Fibroblast of skin of left quadriceps (primary cell): ENCODE measurements at regions not wholly inside any gene's neighbourhood (a gene's known extent, or its start where the extent isn't known, plus 50 kb on each side); places are given as distances from the start of the nearest gene placed in this dataset.
A peak's percentile ranks its signal among the peaks of the same experiment; 100 is the strongest.

Experiments
- DNase-seq, 2 experiments: peaks; one replicate each; pipeline ENCODE4 v3.0.0-alpha.2; 2013; ENCODE audit warnings: low read depth in 2 of 2

- DNase-seq, result no peak
These were observed 125.7 kb downstream of the BARX1 start for GRCh38 chr9:93829271-93830011.

- DNase-seq, result no peak
These were observed 126.6 kb downstream of the BARX1 start for GRCh38 chr9:93828331-93829097.

GRCh38 chr9:93827545-93828330 is 127.4 kb downstream of the BARX1 start:
- peak; percentile 0 for DNase-seq

- DNase-seq, result no peak
These were observed 128.1 kb downstream of the BARX1 start for GRCh38 chr9:93826905-93827544.

GRCh38 chr9:93826209-93826608 is 128.9 kb downstream of the BARX1 start:
- no peak for DNase-seq

- no peak for DNase-seq
These were observed 129.6 kb downstream of the BARX1 start for GRCh38 chr9:93825348-93826115.

- DNase-seq, result no peak
These were observed 130.5 kb downstream of the BARX1 start for GRCh38 chr9:93824386-93825294.

- no peak for DNase-seq
These were observed 131.7 kb downstream of the BARX1 start for GRCh38 chr9:93823245-93824072.

- DNase-seq, result no peak
These were observed 132.9 kb downstream of the BARX1 start for GRCh38 chr9:93822229-93822628.

GRCh38 chr9:93821307-93821703 is 133.8 kb downstream of the BARX1 start:
- DNase-seq, result no peak

- DNase-seq, result no peak
These were observed 134.4 kb downstream of the BARX1 start for GRCh38 chr9:93820667-93821306.

GRCh38 chr9:93819905-93820304 is 135.2 kb downstream of the BARX1 start:
- no peak for DNase-seq

- no peak for DNase-seq
These were observed 136.2 kb downstream of the BARX1 start for GRCh38 chr9:93818827-93819472.

- no peak for DNase-seq
These were observed 136.9 kb downstream of the BARX1 start for GRCh38 chr9:93818237-93818636.

GRCh38 chr9:93815677-93816076 is 139.5 kb downstream of the BARX1 start:
- DNase-seq, result no peak

GRCh38 chr9:93815135-93815534 is 140.0 kb downstream of the BARX1 start:
- no peak for DNase-seq

- DNase-seq, result no peak
These were observed 140.8 kb downstream of the BARX1 start for GRCh38 chr9:93814077-93814956.
